ENCODE measurements at regions not wholly inside any gene's neighbourhood (a gene's known extent, or its start where the extent isn't known, plus 50 kb on each side); places are given as distances from the start of the nearest gene placed in this dataset.

- TF ChIP-seq CTCF (IDR thresholded peaks at IDR 0.05; ENCODE audit: low read depth, low read length, missing control alignments) = no peak
- H3K27ac ChIP-seq = no peak overlapping the region
Observed at GRCh38 chr2:62338111-62338510, 142.2 kb downstream of the B3GNT2 start.

GRCh38 chr2:62337403-62337802 is 141.5 kb downstream of the B3GNT2 start:
- in situ Hi-C loops (cut with HindIII; ENCODE audit: low pct_ligation_motif_present, low sequenced_read_pairs) = no loop called here
- no peak overlapping the region for H3K27ac ChIP-seq
- DNase-seq = no peak
- no peak overlapping the region for H3K4me3 ChIP-seq (ENCODE audit: low read depth, low read length)
- H3K36me3 ChIP-seq (replicated peaks) = no peaks in the 10 kb centered on the region
- H3K27me3 ChIP-seq (replicated peaks) = no peaks in the 10 kb centered on the region
- no peak for TF ChIP-seq CTCF (IDR thresholded peaks at IDR 0.05; ENCODE audit: low read depth, low read length, missing control alignments)

More at GRCh38 chr2:62338111-62338510, 142.2 kb downstream of the B3GNT2 start:
- Histone ChIP-seq H3K4me3 (ENCODE audit: low read depth, low read length) (no peak overlapping the region), H3K27me3 (replicated peaks) (no peaks in the 10 kb centered on the region), H3K36me3 (replicated peaks) (no peaks in the 10 kb centered on the region)
- DNase-seq = no peak
- in situ Hi-C loops (cut with HindIII; ENCODE audit: low pct_ligation_motif_present, low sequenced_read_pairs) = no loop called here

GRCh38 chr2:62335612-62336011 is 139.7 kb downstream of the B3GNT2 start:
- DNase-seq = no peak
- H3K27me3 ChIP-seq (replicated peaks) = no peaks in the 10 kb centered on the region
- H3K36me3 ChIP-seq (replicated peaks) = no peaks in the 10 kb centered on the region
- no peak overlapping the region for H3K27ac ChIP-seq
- in situ Hi-C loops (cut with HindIII; ENCODE audit: low pct_ligation_motif_present, low sequenced_read_pairs) = no loop called here
- TF ChIP-seq CTCF (IDR thresholded peaks at IDR 0.05; ENCODE audit: low read depth, low read length, missing control alignments) = no peak
- H3K4me3 ChIP-seq (ENCODE audit: low read depth, low read length) = no peak overlapping the region

GRCh38 chr2:62334440-62335058 is 138.6 kb downstream of the B3GNT2 start:
- no peak overlapping the region for H3K4me3 ChIP-seq (ENCODE audit: low read depth, low read length)
- in situ Hi-C loops (cut with HindIII; ENCODE audit: low pct_ligation_motif_present, low sequenced_read_pairs) = no loop called here
- no peak for TF ChIP-seq CTCF (IDR thresholded peaks at IDR 0.05; ENCODE audit: low read depth, low read length, missing control alignments)

GRCh38 chr2:62334009-62334408 is 138.1 kb downstream of the B3GNT2 start:
- in situ Hi-C loops (cut with HindIII; ENCODE audit: low pct_ligation_motif_present, low sequenced_read_pairs) = no loop called here
- no peak for DNase-seq
- Histone ChIP-seq H3K27ac (no peak overlapping the region), H3K36me3 (replicated peaks) (no peaks in the 10 kb centered on the region), H3K27me3 (replicated peaks) (no peaks in the 10 kb centered on the region), H3K4me3 (ENCODE audit: low read depth, low read length) (no peak overlapping the region)
- TF ChIP-seq CTCF (IDR thresholded peaks at IDR 0.05; ENCODE audit: low read depth, low read length, missing control alignments) = no peak

More at GRCh38 chr2:62334440-62335058, 138.6 kb downstream of the B3GNT2 start:
- no peak for DNase-seq
- Histone ChIP-seq H3K36me3 (replicated peaks) (no peaks in the 10 kb centered on the region), H3K27ac (no peak overlapping the region), H3K27me3 (replicated peaks) (no peaks in the 10 kb centered on the region)

GRCh38 chr2:62330959-62331358 is 135.0 kb downstream of the B3GNT2 start:
- Histone ChIP-seq H3K27me3 (replicated peaks) (no peaks in the 10 kb centered on the region), H3K4me3 (ENCODE audit: low read depth, low read length) (no peak overlapping the region), H3K27ac (no peak overlapping the region), H3K36me3 (replicated peaks) (no peaks in the 10 kb centered on the region)
- DNase-seq = no peak
- no peak for TF ChIP-seq CTCF (IDR thresholded peaks at IDR 0.05; ENCODE audit: low read depth, low read length, missing control alignments)
- in situ Hi-C loops (cut with HindIII; ENCODE audit: low pct_ligation_motif_present, low sequenced_read_pairs) = no loop called here

Measured in brain microvascular endothelial cell (primary cell).